ENCODE measurements at regions not wholly inside any gene's neighbourhood (a gene's known extent, or its start where the extent isn't known, plus 50 kb on each side); places are given as distances from the start of the nearest gene placed in this dataset.

- TF ChIP-seq ZNF565 (CRISPR knock-in tag; conservative IDR thresholded peaks at IDR 0.05; ENCODE audit: low read depth) (no peak), ISL1 (CRISPR knock-in tag; IDR thresholded peaks at IDR 0.05) (no peak)
Observed at GRCh38 chr2:59726228-59727120, 827.0 kb downstream of the BCL11A start.
